PFSK-1 (cell line): ENCODE measurements at regions not wholly inside any gene's neighbourhood (a gene's known extent, or its start where the extent isn't known, plus 50 kb on each side); places are given as distances from the start of the nearest gene placed in this dataset.

Source experiments
- POLR2AphosphoS5 ChIP-seq: IDR thresholded peaks from 2 replicates; pipeline ENCODE4 v1.6.1; 2012; ENCODE audit warnings: low read depth, mild to moderate bottlenecking, control low read depth, low read length, moderate library complexity
- TF ChIP-seq, protein P1 (sequence below), 2 experiments: IDR thresholded peaks; 2 replicates each; pipeline versions ENCODE4 v1.6.1 to v1.8.0; 2011 to 2012; ENCODE audit warnings: low read depth in 2 of 2, low read length in 2 of 2, control low read depth in 1 of 2, inconsistent platforms in 1 of 2, mild to moderate bottlenecking in 1 of 2, moderate library complexity in 1 of 2; ENCODE audit not compliant: insufficient read depth in 1 of 2

DNA sequence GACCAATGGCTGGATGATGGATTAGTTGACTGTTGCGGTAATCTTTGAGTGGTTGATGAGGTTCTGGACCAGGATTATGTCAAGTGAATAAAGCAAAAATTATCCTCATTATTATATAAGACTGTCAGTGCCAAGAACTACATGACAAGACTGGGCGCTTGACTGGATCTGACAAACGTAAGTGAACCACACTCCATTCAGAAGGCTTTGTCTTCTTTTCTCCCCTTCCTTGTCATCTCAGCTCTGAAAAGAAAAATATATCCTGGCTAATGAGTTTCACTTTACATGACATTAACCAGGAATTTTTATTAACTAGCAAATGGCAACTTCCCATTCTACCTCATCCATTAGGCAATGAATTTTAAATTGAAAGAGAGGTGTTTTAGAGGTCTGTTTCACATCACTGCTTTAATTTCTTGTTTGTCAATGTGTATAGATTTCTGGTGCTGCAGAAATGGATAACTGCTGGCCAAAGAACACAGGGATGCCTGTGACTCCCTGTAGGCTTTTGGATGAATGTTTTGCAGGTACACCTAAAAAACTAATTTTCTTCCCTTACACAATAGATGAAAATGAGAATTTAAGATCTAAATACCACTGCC, 150.1 kb downstream of the ELOVL4 start:
- no peak for TF ChIP-seq POLR2AphosphoS5
- TF ChIP-seq, protein P1, sequence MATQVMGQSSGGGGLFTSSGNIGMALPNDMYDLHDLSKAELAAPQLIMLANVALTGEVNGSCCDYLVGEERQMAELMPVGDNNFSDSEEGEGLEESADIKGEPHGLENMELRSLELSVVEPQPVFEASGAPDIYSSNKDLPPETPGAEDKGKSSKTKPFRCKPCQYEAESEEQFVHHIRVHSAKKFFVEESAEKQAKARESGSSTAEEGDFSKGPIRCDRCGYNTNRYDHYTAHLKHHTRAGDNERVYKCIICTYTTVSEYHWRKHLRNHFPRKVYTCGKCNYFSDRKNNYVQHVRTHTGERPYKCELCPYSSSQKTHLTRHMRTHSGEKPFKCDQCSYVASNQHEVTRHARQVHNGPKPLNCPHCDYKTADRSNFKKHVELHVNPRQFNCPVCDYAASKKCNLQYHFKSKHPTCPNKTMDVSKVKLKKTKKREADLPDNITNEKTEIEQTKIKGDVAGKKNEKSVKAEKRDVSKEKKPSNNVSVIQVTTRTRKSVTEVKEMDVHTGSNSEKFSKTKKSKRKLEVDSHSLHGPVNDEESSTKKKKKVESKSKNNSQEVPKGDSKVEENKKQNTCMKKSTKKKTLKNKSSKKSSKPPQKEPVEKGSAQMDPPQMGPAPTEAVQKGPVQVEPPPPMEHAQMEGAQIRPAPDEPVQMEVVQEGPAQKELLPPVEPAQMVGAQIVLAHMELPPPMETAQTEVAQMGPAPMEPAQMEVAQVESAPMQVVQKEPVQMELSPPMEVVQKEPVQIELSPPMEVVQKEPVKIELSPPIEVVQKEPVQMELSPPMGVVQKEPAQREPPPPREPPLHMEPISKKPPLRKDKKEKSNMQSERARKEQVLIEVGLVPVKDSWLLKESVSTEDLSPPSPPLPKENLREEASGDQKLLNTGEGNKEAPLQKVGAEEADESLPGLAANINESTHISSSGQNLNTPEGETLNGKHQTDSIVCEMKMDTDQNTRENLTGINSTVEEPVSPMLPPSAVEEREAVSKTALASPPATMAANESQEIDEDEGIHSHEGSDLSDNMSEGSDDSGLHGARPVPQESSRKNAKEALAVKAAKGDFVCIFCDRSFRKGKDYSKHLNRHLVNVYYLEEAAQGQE (IDR thresholded peaks at IDR 0.05; ENCODE audit: insufficient read depth in 1 of 2, low read depth in 2 of 2, low read length in 2 of 2) = no peak
